ENCODE measurements at regions not wholly inside any gene's neighbourhood (a gene's known extent, or its start where the extent isn't known, plus 50 kb on each side); places are given as distances from the start of the nearest gene placed in this dataset.

GRCh38 chr2:192373221-192373620 is 178.5 kb upstream of the TMEFF2 start:
- Histone ChIP-seq H3K27me3 (replicated peaks in 2 of 5; ENCODE audit: control insufficient read depth in 4 of 5, insufficient read depth in 5 of 5, low read length in 4 of 5) (no peaks in the 10 kb centered on the region), H3K36me3 (ENCODE audit: control insufficient read depth in 4 of 4, insufficient read depth in 4 of 4, low read length in 3 of 4) (no peaks in the 10 kb centered on the region), H3K9me3 (ENCODE audit: control extremely low read depth in 1 of 5, control insufficient read depth in 4 of 5, insufficient read depth in 2 of 5, low read depth in 1 of 5, low read length in 4 of 5) (no peaks in the 10 kb centered on the region), H3K27ac (ENCODE audit: insufficient read depth in 1 of 2, low read depth in 1 of 2, low read length in 2 of 2, poor library complexity in 1 of 2, severe bottlenecking in 2 of 2) (no peak overlapping the region), H3K4me3 (ENCODE audit: control insufficient read depth in 1 of 7, extremely low read depth in 1 of 7, insufficient read depth in 4 of 7, low read depth in 2 of 7, low read length in 6 of 7) (no peak overlapping the region), H3K4me1 (ENCODE audit: control extremely low read depth in 1 of 4, control insufficient read depth in 4 of 4, insufficient read depth in 4 of 4, low read length in 3 of 4) (peaks cover 0 to 3% (median 0%) of the 10 kb centered on the region in 4 experiments)
- ChIA-PET POLR2A (no interaction called here), CTCF (no interaction called here)
- 83% methylated on average over 3 of the region's 6 CpGs for WGBS (ENCODE audit: insufficient coverage)
- DNase-seq: no peak

GRCh38 chr2:192369969-192370368 is 175.2 kb upstream of the TMEFF2 start:
- H3K4me3 ChIP-seq (ENCODE audit: control insufficient read depth in 1 of 7, extremely low read depth in 1 of 7, insufficient read depth in 4 of 7, low read depth in 2 of 7, low read length in 6 of 7): no peak overlapping the region
- no peak overlapping the region for H3K27ac ChIP-seq (ENCODE audit: insufficient read depth in 1 of 2, low read depth in 1 of 2, low read length in 2 of 2, poor library complexity in 1 of 2, severe bottlenecking in 2 of 2)
- WGBS (ENCODE audit: insufficient coverage): no CpG with 5 or more reads among the region's 3 CpGs
- ChIA-PET CTCF (no interaction called here), POLR2A (no interaction called here)
- no peaks in the 10 kb centered on the region for H3K27me3 ChIP-seq (replicated peaks in 2 of 5; ENCODE audit: control insufficient read depth in 4 of 5, insufficient read depth in 5 of 5, low read length in 4 of 5)
- peaks cover 0 to 3% (median 0%) of the 10 kb centered on the region in 4 experiments for H3K4me1 ChIP-seq (ENCODE audit: control extremely low read depth in 1 of 4, control insufficient read depth in 4 of 4, insufficient read depth in 4 of 4, low read length in 3 of 4)
- H3K36me3 ChIP-seq (ENCODE audit: control insufficient read depth in 4 of 4, insufficient read depth in 4 of 4, low read length in 3 of 4): no peaks in the 10 kb centered on the region
- no peak for DNase-seq
- H3K9me3 ChIP-seq (ENCODE audit: control extremely low read depth in 1 of 5, control insufficient read depth in 4 of 5, insufficient read depth in 2 of 5, low read depth in 1 of 5, low read length in 4 of 5): no peaks in the 10 kb centered on the region

- H3K27ac ChIP-seq (ENCODE audit: insufficient read depth in 1 of 2, low read depth in 1 of 2, low read length in 2 of 2, poor library complexity in 1 of 2, severe bottlenecking in 2 of 2): no peak overlapping the region
- ChIA-PET CTCF (no interaction called here), POLR2A (no interaction called here)
- H3K9me3 ChIP-seq (ENCODE audit: control extremely low read depth in 1 of 5, control insufficient read depth in 4 of 5, insufficient read depth in 2 of 5, low read depth in 1 of 5, low read length in 4 of 5): no peaks in the 10 kb centered on the region
- H3K4me1 ChIP-seq (ENCODE audit: control extremely low read depth in 1 of 4, control insufficient read depth in 4 of 4, insufficient read depth in 4 of 4, low read length in 3 of 4): no peaks in the 10 kb centered on the region
- no peaks in the 10 kb centered on the region for H3K27me3 ChIP-seq (replicated peaks in 2 of 5; ENCODE audit: control insufficient read depth in 4 of 5, insufficient read depth in 5 of 5, low read length in 4 of 5)
- H3K36me3 ChIP-seq (ENCODE audit: control insufficient read depth in 4 of 4, insufficient read depth in 4 of 4, low read length in 3 of 4): no peaks in the 10 kb centered on the region
- 100% methylated on average over 2 of the region's 3 CpGs for WGBS (ENCODE audit: insufficient coverage)
- H3K4me3 ChIP-seq (ENCODE audit: control insufficient read depth in 1 of 7, extremely low read depth in 1 of 7, insufficient read depth in 4 of 7, low read depth in 2 of 7, low read length in 6 of 7): no peak overlapping the region
- no peak for DNase-seq
Measured at GRCh38 chr2:192357217-192357616, 162.5 kb upstream of the TMEFF2 start.

DNA sequence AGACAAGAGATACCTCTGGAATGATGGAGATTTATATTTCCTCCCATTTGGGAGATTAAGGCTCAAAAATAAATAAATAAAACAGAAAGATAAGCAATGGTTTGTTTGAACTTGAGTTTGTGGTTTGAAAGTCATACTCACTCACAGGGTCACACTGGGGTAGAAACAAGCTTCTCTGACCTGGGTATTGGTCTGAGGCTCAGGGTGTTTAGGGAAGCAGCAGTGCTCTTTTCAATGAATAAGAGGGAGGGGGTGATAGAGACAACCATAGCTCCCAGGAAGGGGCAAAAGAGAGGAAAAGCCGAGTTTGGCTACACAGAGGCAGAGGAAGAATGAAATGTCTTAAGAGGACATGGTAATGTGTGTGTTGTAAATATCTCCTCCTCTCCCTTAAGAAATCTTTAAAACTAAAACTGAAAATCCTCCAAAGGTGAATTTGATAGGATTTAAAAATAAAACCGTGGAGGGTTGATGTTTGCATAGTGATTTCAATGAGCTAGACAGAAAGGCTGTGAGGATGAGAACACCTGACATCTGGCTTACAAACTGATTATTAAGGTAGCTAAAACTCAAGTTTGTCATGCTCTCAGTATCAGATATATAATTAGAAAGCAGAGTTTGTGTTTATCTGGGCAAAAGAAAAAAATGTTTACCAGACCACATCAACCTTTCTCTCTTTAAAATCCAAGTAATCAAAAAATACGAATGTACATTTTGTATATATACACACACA is 159.9 kb upstream of the TMEFF2 start:
- no peak for DNase-seq
- POLR2A ChIA-PET: no interaction called here
- 100% methylated on average over 1 of the region's 3 CpGs for WGBS (ENCODE audit: insufficient coverage)
- H3K27me3 ChIP-seq (replicated peaks in 2 of 5; ENCODE audit: control insufficient read depth in 4 of 5, insufficient read depth in 5 of 5, low read length in 4 of 5): no peaks in the 10 kb centered on the region
- H3K27ac ChIP-seq (ENCODE audit: insufficient read depth in 1 of 2, low read depth in 1 of 2, low read length in 2 of 2, poor library complexity in 1 of 2, severe bottlenecking in 2 of 2): no peak overlapping the region
- CTCF ChIA-PET: no interaction called here
- H3K4me1 ChIP-seq (ENCODE audit: control extremely low read depth in 1 of 4, control insufficient read depth in 4 of 4, insufficient read depth in 4 of 4, low read length in 3 of 4): no peaks in the 10 kb centered on the region
- H3K4me3 ChIP-seq (ENCODE audit: control insufficient read depth in 1 of 7, extremely low read depth in 1 of 7, insufficient read depth in 4 of 7, low read depth in 2 of 7, low read length in 6 of 7): no peak overlapping the region
- no peaks in the 10 kb centered on the region for H3K9me3 ChIP-seq (ENCODE audit: control extremely low read depth in 1 of 5, control insufficient read depth in 4 of 5, insufficient read depth in 2 of 5, low read depth in 1 of 5, low read length in 4 of 5)
- no peaks in the 10 kb centered on the region for H3K36me3 ChIP-seq (ENCODE audit: control insufficient read depth in 4 of 4, insufficient read depth in 4 of 4, low read length in 3 of 4)

DNA sequence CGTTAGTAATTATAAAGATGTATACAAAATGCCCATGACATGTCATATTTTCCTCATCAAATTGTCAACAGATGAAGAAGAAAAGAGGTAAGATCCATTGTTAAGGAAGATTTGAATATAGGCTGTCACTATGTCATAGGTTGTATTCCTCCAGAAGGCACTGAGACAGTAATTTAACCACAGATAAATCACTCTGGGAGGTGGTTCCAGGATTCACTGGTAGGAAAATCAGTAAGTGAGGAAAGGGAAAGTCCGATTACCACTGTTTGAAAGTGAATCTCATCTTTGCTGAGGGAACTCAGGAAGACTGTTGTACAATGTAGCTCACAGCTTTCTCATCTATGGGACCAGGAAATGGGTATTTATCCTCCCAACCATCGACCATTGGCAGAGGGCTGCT is 152.8 kb upstream of the TMEFF2 start:
- no peak overlapping the region for H3K27ac ChIP-seq (ENCODE audit: insufficient read depth in 1 of 2, low read depth in 1 of 2, low read length in 2 of 2, poor library complexity in 1 of 2, severe bottlenecking in 2 of 2)
- H3K4me1 ChIP-seq (ENCODE audit: control extremely low read depth in 1 of 4, control insufficient read depth in 4 of 4, insufficient read depth in 4 of 4, low read length in 3 of 4): no peaks in the 10 kb centered on the region
- no peaks in the 10 kb centered on the region for H3K27me3 ChIP-seq (replicated peaks in 2 of 5; ENCODE audit: control insufficient read depth in 4 of 5, insufficient read depth in 5 of 5, low read length in 4 of 5)
- ChIA-PET POLR2A (no interaction called here), CTCF (interaction anchor here (0.8 kb wide), 1 partner anchor 15 kb away, joined by 3 read pairs; no protein-coding TSS in a partner anchor)
- peaks cover 0 to 4% (median 0%) of the 10 kb centered on the region in 5 experiments for H3K9me3 ChIP-seq (ENCODE audit: control extremely low read depth in 1 of 5, control insufficient read depth in 4 of 5, insufficient read depth in 2 of 5, low read depth in 1 of 5, low read length in 4 of 5)
- H3K36me3 ChIP-seq (ENCODE audit: control insufficient read depth in 4 of 4, insufficient read depth in 4 of 4, low read length in 3 of 4): no peaks in the 10 kb centered on the region
- DNase-seq: no peak
- no peak overlapping the region for H3K4me3 ChIP-seq (ENCODE audit: control insufficient read depth in 1 of 7, extremely low read depth in 1 of 7, insufficient read depth in 4 of 7, low read depth in 2 of 7, low read length in 6 of 7)
- WGBS (ENCODE audit: insufficient coverage): 100% methylated on average over 2 of the region's 3 CpGs

DNA sequence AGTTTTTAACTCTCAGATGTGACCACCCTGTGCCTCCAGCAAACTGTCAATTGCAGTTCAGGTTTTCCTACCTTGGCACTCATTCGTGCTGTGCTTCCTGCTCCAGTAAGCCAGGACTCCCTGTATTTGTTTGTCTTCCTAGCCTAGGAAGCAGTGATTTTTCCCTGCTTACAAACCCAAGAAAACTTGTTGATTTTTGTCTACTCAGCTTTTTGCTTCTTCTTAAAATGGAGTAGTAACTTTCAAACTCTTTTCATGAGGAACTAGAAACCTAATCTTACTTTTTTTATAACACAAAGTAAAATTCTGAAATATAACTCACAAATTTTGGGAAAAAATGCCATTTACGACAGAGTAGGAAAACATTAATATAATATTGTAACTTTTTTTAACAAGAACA is 150.6 kb upstream of the TMEFF2 start:
- Histone ChIP-seq H3K27me3 (replicated peaks in 2 of 5; ENCODE audit: control insufficient read depth in 4 of 5, insufficient read depth in 5 of 5, low read length in 4 of 5) (no peaks in the 10 kb centered on the region), H3K4me1 (ENCODE audit: control extremely low read depth in 1 of 4, control insufficient read depth in 4 of 4, insufficient read depth in 4 of 4, low read length in 3 of 4) (no peaks in the 10 kb centered on the region), H3K27ac (ENCODE audit: insufficient read depth in 1 of 2, low read depth in 1 of 2, low read length in 2 of 2, poor library complexity in 1 of 2, severe bottlenecking in 2 of 2) (no peak overlapping the region), H3K9me3 (ENCODE audit: control extremely low read depth in 1 of 5, control insufficient read depth in 4 of 5, insufficient read depth in 2 of 5, low read depth in 1 of 5, low read length in 4 of 5) (peaks cover 0 to 4% (median 0%) of the 10 kb centered on the region in 5 experiments), H3K4me3 (ENCODE audit: control insufficient read depth in 1 of 7, extremely low read depth in 1 of 7, insufficient read depth in 4 of 7, low read depth in 2 of 7, low read length in 6 of 7) (no peak overlapping the region), H3K36me3 (ENCODE audit: control insufficient read depth in 4 of 4, insufficient read depth in 4 of 4, low read length in 3 of 4) (no peaks in the 10 kb centered on the region)
- DNase-seq: no peak
- ChIA-PET CTCF (no interaction called here), POLR2A (no interaction called here)
- WGBS (ENCODE audit: insufficient coverage): 100% methylated on average over 1 of the region's 2 CpGs

- Histone ChIP-seq H3K27me3 (replicated peaks in 2 of 5; ENCODE audit: control insufficient read depth in 4 of 5, insufficient read depth in 5 of 5, low read length in 4 of 5) (no peaks in the 10 kb centered on the region), H3K27ac (ENCODE audit: insufficient read depth in 1 of 2, low read depth in 1 of 2, low read length in 2 of 2, poor library complexity in 1 of 2, severe bottlenecking in 2 of 2) (no peak overlapping the region), H3K4me1 (ENCODE audit: control extremely low read depth in 1 of 4, control insufficient read depth in 4 of 4, insufficient read depth in 4 of 4, low read length in 3 of 4) (no peaks in the 10 kb centered on the region), H3K4me3 (ENCODE audit: control insufficient read depth in 1 of 7, extremely low read depth in 1 of 7, insufficient read depth in 4 of 7, low read depth in 2 of 7, low read length in 6 of 7) (no peak overlapping the region), H3K36me3 (ENCODE audit: control insufficient read depth in 4 of 4, insufficient read depth in 4 of 4, low read length in 3 of 4) (no peaks in the 10 kb centered on the region), H3K9me3 (ENCODE audit: control extremely low read depth in 1 of 5, control insufficient read depth in 4 of 5, insufficient read depth in 2 of 5, low read depth in 1 of 5, low read length in 4 of 5) (no peaks in the 10 kb centered on the region)
- ChIA-PET CTCF (no interaction called here), POLR2A (no interaction called here)
- no peak for DNase-seq
- WGBS (ENCODE audit: insufficient coverage): 96% methylated on average over 4 of the region's 6 CpGs
Measured at GRCh38 chr2:192333642-192334041, 138.9 kb upstream of the TMEFF2 start.

Measured in common myeloid progenitor, CD34-positive (primary cell).